NCI-H526 (cell line): ENCODE measurements at regions not wholly inside any gene's neighbourhood (a gene's known extent, or its start where the extent isn't known, plus 50 kb on each side); places are given as distances from the start of the nearest gene placed in this dataset.
A peak's percentile ranks its signal among the peaks of the same experiment; 100 is the strongest.
"Not testable (repeated sequence)": the region's sequence is repeated elsewhere in the genome, so short reads cannot be mapped to it uniquely, and the experiment has no call there.

Experiments
- DNase-seq, 2 experiments: peaks; one replicate each; lab custom pipeline; 2025; lab: John Stamatoyannopoulos, UW

GRCh38 chr2:175251425-175252041 is 70.0 kb upstream of the ATP5MC3 start:
- DNase-seq: peak in 1 of 2 experiments; percentile 56

GRCh38 chr2:175247159-175247558 is 65.6 kb upstream of the ATP5MC3 start:
- DNase-seq: no peak

- no peak for DNase-seq
Measured at GRCh38 chr2:175244697-175245096, 63.2 kb upstream of the ATP5MC3 start.

GRCh38 chr2:175241691-175242090 is 60.2 kb upstream of the ATP5MC3 start:
- no peak for DNase-seq

GRCh38 chr2:175240033-175240432 is 58.5 kb upstream of the ATP5MC3 start:
- not testable (repeated sequence) for DNase-seq

- DNase-seq: no peak
Measured at GRCh38 chr2:175236930-175237329, 55.4 kb upstream of the ATP5MC3 start.

GRCh38 chr2:175234650-175235049 is 53.1 kb upstream of the ATP5MC3 start:
- no peak for DNase-seq

GRCh38 chr2:175234153-175234552 is 52.6 kb upstream of the ATP5MC3 start:
- DNase-seq: no peak

GRCh38 chr2:175233135-175233719 is 51.7 kb upstream of the ATP5MC3 start:
- no peak for DNase-seq
